ENCODE measurements at regions not wholly inside any gene's neighbourhood (a gene's known extent, or its start where the extent isn't known, plus 50 kb on each side); places are given as distances from the start of the nearest gene placed in this dataset.

DNA sequence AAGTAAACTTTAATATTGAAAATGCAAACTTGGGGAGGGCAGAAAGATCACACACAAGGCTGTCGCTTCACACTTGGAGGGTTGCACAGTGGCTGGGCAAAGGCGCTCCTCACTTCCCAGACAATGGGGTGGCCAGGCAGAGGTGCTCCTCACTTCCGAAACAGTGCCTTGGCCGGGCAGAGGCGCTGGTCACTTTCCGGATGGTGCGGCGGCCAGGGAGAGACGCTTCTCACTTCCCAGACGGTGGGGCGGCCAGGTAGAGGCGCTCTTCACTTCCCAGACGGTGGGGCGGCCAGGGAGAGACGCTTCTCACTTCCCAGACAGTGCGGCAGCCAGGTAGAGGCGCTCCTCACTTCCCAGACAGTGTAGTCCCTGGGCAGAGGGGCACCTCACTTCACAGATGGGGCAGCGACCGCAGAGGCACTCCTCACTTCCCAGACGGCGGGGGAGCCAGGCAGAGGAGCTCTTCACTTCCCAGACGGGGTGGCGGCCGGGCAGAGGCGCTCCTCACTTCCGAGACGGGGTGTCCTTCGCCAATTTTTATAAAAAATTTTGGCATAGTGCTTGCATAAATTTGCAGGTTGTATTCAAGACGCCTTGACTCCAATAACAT is 140.8 kb upstream of the PZP start:
- POLR2A ChIA-PET, result no interaction called here
- DNase-seq (ENCODE audit: low read depth, low spot score) (no peak), ATAC-seq (no peak)
- CTCF ChIA-PET, result no interaction called here
- Histone ChIP-seq H3K27me3 (ENCODE audit: insufficient read depth, low read length) (no peaks in the 10 kb centered on the region), H3K9ac (ENCODE audit: low read length) (no peak overlapping the region), H3K4me1 (ENCODE audit: control insufficient read depth in 1 of 2, insufficient read depth in 2 of 2, low read length in 2 of 2) (peaks cover 0 to 8% of the 10 kb centered on the region in 2 experiments; a peak in 1 of 4 replicates), H3K4me3 (replicated peaks in 1 of 2; ENCODE audit: low read depth in 1 of 2, low read length in 2 of 2) (no peak overlapping the region), H3K9me2 (ENCODE audit: insufficient read depth) (no peaks in the 10 kb centered on the region), H2AFZ (ENCODE audit: low read depth, low read length, poor library complexity, severe bottlenecking) (no peak overlapping the region), H3K9me3 (ENCODE audit: control insufficient read depth in 1 of 2, insufficient read depth in 1 of 2, low read depth in 1 of 2, low read length in 2 of 2) (peaks cover 0 to 16% of the 10 kb centered on the region in 2 experiments; a peak in 2 of 4 replicates), H3K36me3 (ENCODE audit: control insufficient read depth in 1 of 2, insufficient read depth in 2 of 2, low read length in 2 of 2) (no peaks in the 10 kb centered on the region), H4K20me1 (ENCODE audit: insufficient read depth) (no peaks in the 10 kb centered on the region), H3K79me2 (ENCODE audit: insufficient read depth, low read length) (no peaks in the 10 kb centered on the region), H3K4me2 (ENCODE audit: low read length) (no peak overlapping the region), H3K27ac (ENCODE audit: low read depth, low read length) (no peak overlapping the region)
- RAD21 ChIA-PET (ENCODE audit: low non-redundant PET in 1 of 2, low total read pairs in 2 of 2, uncharacterized antibody in 2 of 2, unreplicated experiment in 2 of 2), result no interaction called here
- no peak for TF ChIP-seq MAX (IDR thresholded peaks at IDR 0.05)
- TF ChIP-seq SIN3A (IDR thresholded peaks at IDR 0.05; ENCODE audit: low read depth), result no peak
- no peak for TF ChIP-seq SRF (IDR thresholded peaks at IDR 0.05; ENCODE audit: low read depth)
- TF ChIP-seq ZNF274 (IDR thresholded peaks at IDR 0.05; ENCODE audit: low read depth, low read length), result no peak
- no peak for TF ChIP-seq CBX3 (IDR thresholded peaks at IDR 0.05; ENCODE audit: low read depth)
- no peak for TF ChIP-seq ELF1 (IDR thresholded peaks at IDR 0.05; ENCODE audit: borderline replicate concordance, low read depth)
- no peak for TF ChIP-seq RAD21 (IDR thresholded peaks at IDR 0.05; ENCODE audit: low read depth)
- no peak for TF ChIP-seq ZBTB33 (IDR thresholded peaks at IDR 0.05; ENCODE audit: extremely low read depth, insufficient replicate concordance, low read length)
- no peak for TF ChIP-seq REST (IDR thresholded peaks at IDR 0.05; ENCODE audit: low read depth)
- no peak for TF ChIP-seq POLR2A (IDR thresholded peaks at IDR 0.05; ENCODE audit: borderline replicate concordance, extremely low read depth, insufficient read depth, insufficient read length)
- no peak for TF ChIP-seq ZFX (IDR thresholded peaks at IDR 0.05)
- TF ChIP-seq EZH2 (IDR thresholded peaks at IDR 0.05), result no peak
- no peak for TF ChIP-seq SP1 (IDR thresholded peaks at IDR 0.05; ENCODE audit: low read depth)
- TF ChIP-seq JUND (IDR thresholded peaks at IDR 0.05), result no peak
- no peak for TF ChIP-seq FOSL1 (IDR thresholded peaks at IDR 0.05; ENCODE audit: low read depth)
- TF ChIP-seq, protein P1, sequence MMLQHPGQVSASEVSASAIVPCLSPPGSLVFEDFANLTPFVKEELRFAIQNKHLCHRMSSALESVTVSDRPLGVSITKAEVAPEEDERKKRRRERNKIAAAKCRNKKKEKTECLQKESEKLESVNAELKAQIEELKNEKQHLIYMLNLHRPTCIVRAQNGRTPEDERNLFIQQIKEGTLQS (IDR thresholded peaks at IDR 0.05), result no peak
- TF ChIP-seq YY1 (IDR thresholded peaks at IDR 0.05; ENCODE audit: extremely low read depth, insufficient replicate concordance, low read depth, low read length), result no peak
- BruUV-seq (replicated peaks), result no TSS peak
- intact Hi-C loops (cut with micrococcal nuclease), result no loop called here

Data from HCT116 (cell line).